ENCODE measurements at regions not wholly inside any gene's neighbourhood (a gene's known extent, or its start where the extent isn't known, plus 50 kb on each side); places are given as distances from the start of the nearest gene placed in this dataset.

GRCh38 chr18:65018184-65018583, 732.6 kb upstream of the CDH7 start:
- no peak for DNase-seq (ENCODE audit: extremely low read depth, low read depth)
- H3K4me3 ChIP-seq (replicated peaks; ENCODE audit: low read depth, low read length) = no peak overlapping the region
- no peak for TF ChIP-seq CTCF (IDR thresholded peaks at IDR 0.05; ENCODE audit: low read depth, low read length, missing control alignments)

- no peak for DNase-seq (ENCODE audit: extremely low read depth, low read depth)
- H3K4me3 ChIP-seq (replicated peaks; ENCODE audit: low read depth, low read length) = no peak overlapping the region
- no peak for TF ChIP-seq CTCF (IDR thresholded peaks at IDR 0.05; ENCODE audit: low read depth, low read length, missing control alignments)
Measured at GRCh38 chr18:65017372-65017760, 733.4 kb upstream of the CDH7 start.

- DNase-seq (ENCODE audit: extremely low read depth, low read depth) = no peak
- no peak for TF ChIP-seq CTCF (IDR thresholded peaks at IDR 0.05; ENCODE audit: low read depth, low read length, missing control alignments)
- no peak overlapping the region for H3K4me3 ChIP-seq (replicated peaks; ENCODE audit: low read depth, low read length)
Measured at GRCh38 chr18:65016631-65017371, 734.0 kb upstream of the CDH7 start.

GRCh38 chr18:64994370-64994769, 756.4 kb upstream of the CDH7 start:
- no peak for TF ChIP-seq CTCF (IDR thresholded peaks at IDR 0.05; ENCODE audit: low read depth, low read length, missing control alignments)
- no peak overlapping the region for H3K4me3 ChIP-seq (replicated peaks; ENCODE audit: low read depth, low read length)
- no peak for DNase-seq (ENCODE audit: extremely low read depth, low read depth)

GRCh38 chr18:64993695-64994094, 757.1 kb upstream of the CDH7 start:
- no peak for TF ChIP-seq CTCF (IDR thresholded peaks at IDR 0.05; ENCODE audit: low read depth, low read length, missing control alignments)
- no peak overlapping the region for H3K4me3 ChIP-seq (replicated peaks; ENCODE audit: low read depth, low read length)
- no peak for DNase-seq (ENCODE audit: extremely low read depth, low read depth)

GRCh38 chr18:64992654-64993053, 758.2 kb upstream of the CDH7 start:
- no peak for TF ChIP-seq CTCF (IDR thresholded peaks at IDR 0.05; ENCODE audit: low read depth, low read length, missing control alignments)
- H3K4me3 ChIP-seq (replicated peaks; ENCODE audit: low read depth, low read length) = no peak overlapping the region
- DNase-seq (ENCODE audit: extremely low read depth, low read depth) = no peak

GRCh38 chr18:64991102-64991501, 759.7 kb upstream of the CDH7 start:
- no peak overlapping the region for H3K4me3 ChIP-seq (replicated peaks; ENCODE audit: low read depth, low read length)
- no peak for DNase-seq (ENCODE audit: extremely low read depth, low read depth)
- TF ChIP-seq CTCF (IDR thresholded peaks at IDR 0.05; ENCODE audit: low read depth, low read length, missing control alignments) = no peak
